CD14-positive monocyte (primary cell): ENCODE measurements at regions not wholly inside any gene's neighbourhood (a gene's known extent, or its start where the extent isn't known, plus 50 kb on each side); places are given as distances from the start of the nearest gene placed in this dataset.

ENCODE experiments used
- DNase-seq, 3 donors: peaks; one replicate each; pipeline ENCODE4 v3.0.0-alpha.2; 2011 to 2022
- H2AFZ ChIP-seq: 2 replicates; pipeline ENCODE4 v1.6.0; 2012; ENCODE audit warnings: mild to moderate bottlenecking, low read depth, low read length, inconsistent platforms; ENCODE audit not compliant: insufficient read depth, poor library complexity, severe bottlenecking
- H3K27ac ChIP-seq, 2 donors: 1 replicate in 1 of 2; 2 replicates in 1 of 2; pipeline ENCODE4 v1.5.1; 2012 to 2013; ENCODE audit warnings: low read length in 2 of 2, control low read depth in 1 of 2, inconsistent platforms in 1 of 2, low read depth in 1 of 2, mild to moderate bottlenecking in 1 of 2
- H3K27me3 ChIP-seq, 2 donors: one replicate each; pipeline versions ENCODE4 v1.6.0 to v1.6.1; 2011 to 2013; ENCODE audit warnings: low read length in 2 of 2; ENCODE audit not compliant: control insufficient read depth in 2 of 2, insufficient read depth in 2 of 2
- H3K36me3 ChIP-seq, 2 donors: replicated peaks in 1 of 2; 1 replicate in 1 of 2; 2 replicates in 1 of 2; pipeline versions ENCODE4 v1.5.1 to v1.6.1; 2012 to 2013; ENCODE audit warnings: low read length in 2 of 2, control low read depth in 1 of 2, inconsistent platforms in 1 of 2, mild to moderate bottlenecking in 1 of 2; ENCODE audit not compliant: insufficient read depth in 2 of 2, control insufficient read depth in 1 of 2
- H3K4me1 ChIP-seq, 2 donors: 1 replicate in 1 of 2; 2 replicates in 1 of 2; pipeline versions ENCODE4 v1.5.1 to v1.6.1; 2012 to 2013; ENCODE audit warnings: low read length in 2 of 2, control low read depth in 1 of 2, inconsistent platforms in 1 of 2, mild to moderate bottlenecking in 1 of 2, moderate library complexity in 1 of 2; ENCODE audit not compliant: insufficient read depth in 2 of 2, control insufficient read depth in 1 of 2
- H3K4me2 ChIP-seq: replicated peaks from 2 replicates; pipeline ENCODE3; 2012; ENCODE audit warnings: low read length, moderate library complexity, mild to moderate bottlenecking; ENCODE audit not compliant: poor library complexity, severe bottlenecking; ENCODE audit errors: extremely low read depth
- H3K4me3 ChIP-seq, 3 experiments: fragments of 200-600 bp in 1 of 3; sonication (generic) in 1 of 3; replicated peaks in 1 of 3; 1 replicate in 2 of 3; 2 replicates in 1 of 3; pipeline ENCODE4 v1.5.1; 2011 to 2013; ENCODE audit warnings: low read length in 3 of 3, mild to moderate bottlenecking in 3 of 3, control low read depth in 2 of 3, low read depth in 2 of 3, inconsistent platforms in 1 of 3, moderate library complexity in 1 of 3
- H3K79me2 ChIP-seq: 2 replicates; pipeline ENCODE4 v1.6.0; 2012; ENCODE audit warnings: mild to moderate bottlenecking, control low read depth, inconsistent platforms, low read length, moderate library complexity; ENCODE audit not compliant: insufficient read depth
- H3K9ac ChIP-seq: 2 replicates; pipeline ENCODE4 v1.6.0; 2017; ENCODE audit warnings: low read length, mild to moderate bottlenecking; ENCODE audit not compliant: insufficient read depth, poor library complexity, severe bottlenecking
- H3K9me3 ChIP-seq, 2 donors: replicated peaks in 1 of 2; 1 replicate in 1 of 2; 2 replicates in 1 of 2; pipeline versions ENCODE4 v1.5.1 to v1.6.1; 2012 to 2013; ENCODE audit warnings: low read length in 2 of 2, control low read depth in 1 of 2; ENCODE audit not compliant: control insufficient read depth in 1 of 2, insufficient read depth in 1 of 2
- H4K20me1 ChIP-seq: 2 replicates; pipeline ENCODE4 v1.6.0; 2012; ENCODE audit warnings: mild to moderate bottlenecking, low read length, control low read depth, moderate library complexity; ENCODE audit not compliant: insufficient read depth
- H3K27ac Mint-ChIP-seq, 7 donors: one replicate each; pipeline ENCODE4 v1.8.0; 2020; ENCODE audit warnings: mild to moderate bottlenecking in 7 of 7, mixed read lengths in 7 of 7, moderate library complexity in 6 of 7, inconsistent platforms in 2 of 7
- H3K27me3 Mint-ChIP-seq, 3 donors: one replicate each; pipeline ENCODE4 v1.8.0; 2021 to 2022; ENCODE audit warnings: low read depth in 3 of 3, mild to moderate bottlenecking in 3 of 3, mixed read lengths in 3 of 3, moderate library complexity in 3 of 3, inconsistent platforms in 1 of 3
- H3K36me3 Mint-ChIP-seq, 2 donors: one replicate each; pipeline ENCODE4 v1.8.0; 2020; ENCODE audit warnings: mixed read lengths in 2 of 2, inconsistent platforms in 1 of 2, mild to moderate bottlenecking in 1 of 2
- H3K4me1 Mint-ChIP-seq: one replicate; pipeline ENCODE4 v1.8.0; 2020; ENCODE audit warnings: mild to moderate bottlenecking, mixed read lengths
- H3K4me3 Mint-ChIP-seq, 2 donors: one replicate each; pipeline ENCODE4 v1.8.0; 2020; ENCODE audit warnings: mild to moderate bottlenecking in 2 of 2, mixed read lengths in 2 of 2, moderate library complexity in 1 of 2
- H3K9me3 Mint-ChIP-seq, 7 donors: one replicate each; pipeline ENCODE4 v1.8.0; 2020 to 2022; ENCODE audit warnings: mixed read lengths in 7 of 7, mild to moderate bottlenecking in 6 of 7, moderate library complexity in 6 of 7, inconsistent platforms in 2 of 7
- CTCF ChIP-seq: fragments of 200-600 bp; IDR thresholded peaks from one replicate; pipeline ENCODE4 v1.8.0; 2022; ENCODE audit warnings: antibody characterized with exemption, mild to moderate bottlenecking
- WGBS: methylation state at CpG from one replicate; pipeline ENCODE4 v1.1.5; 2013; ENCODE audit warnings: missing lambda C conversion rate; ENCODE audit not compliant: insufficient coverage; 5-methylcytosine and 5-hydroxymethylcytosine counted together
- intact Hi-C, 2 donors: fragments of 100-400 bp; cut with micrococcal nuclease; formaldehyde crosslinking; loops; one replicate each; pipeline versions ENCODE4 v1.15.0 to v1.15.1; 2023

GRCh38 chr4:83699358-83699757 lies 163.4 kb downstream of the GPAT3 start:
- no CpG with 5 or more reads among the region's 1 CpG for WGBS
- peaks cover 0 to 4% (median 2%) of the 10 kb centered on the region in 3 donors for H3K27me3 Mint-ChIP-seq

GRCh38 chr4:83692028-83692427 lies 156.1 kb downstream of the GPAT3 start:
- H3K36me3 Mint-ChIP-seq: no peaks in the 10 kb centered on the region
- Histone ChIP-seq H3K27ac (no peak overlapping the region), H3K9me3 (no peaks in the 10 kb centered on the region), H3K4me3 (no peak overlapping the region), H4K20me1 (no peaks in the 10 kb centered on the region), H3K27me3 (no peaks in the 10 kb centered on the region), H3K36me3 (no peaks in the 10 kb centered on the region), H3K79me2 (no peaks in the 10 kb centered on the region), H3K4me1 (no peaks in the 10 kb centered on the region), H2AFZ (no peak overlapping the region), H3K9ac (no peak overlapping the region), H3K4me2 (no peak overlapping the region)
- H3K4me3 Mint-ChIP-seq: no peak overlapping the region
- no peak for DNase-seq
- intact Hi-C loops: no loop called here
- H3K4me1 Mint-ChIP-seq: peaks cover 3% of the 10 kb centered on the region
- peaks cover 0 to 8% (median 0%) of the 10 kb centered on the region in 7 donors for H3K9me3 Mint-ChIP-seq
- TF ChIP-seq CTCF: no peak
- H3K27me3 Mint-ChIP-seq: peaks cover 4 to 12% (median 5%) of the 10 kb centered on the region in 3 donors
- no CpG with 5 or more reads among the region's 1 CpG for WGBS
- H3K27ac Mint-ChIP-seq: no peak overlapping the region

More at GRCh38 chr4:83699358-83699757, 163.4 kb downstream of the GPAT3 start:
- no peak overlapping the region for H2AFZ ChIP-seq
- no peak overlapping the region for H3K27ac ChIP-seq
- no peak overlapping the region for H3K27ac Mint-ChIP-seq
- intact Hi-C loops: no loop called here
- H3K36me3 Mint-ChIP-seq: no peaks in the 10 kb centered on the region
- no peaks in the 10 kb centered on the region for H3K4me1 ChIP-seq
- no peaks in the 10 kb centered on the region for H4K20me1 ChIP-seq
- H3K79me2 ChIP-seq: no peaks in the 10 kb centered on the region
- no peak overlapping the region for H3K4me2 ChIP-seq
- H3K4me3 Mint-ChIP-seq: no peak overlapping the region
- H3K4me3 ChIP-seq: no peak overlapping the region
- H3K9ac ChIP-seq: no peak overlapping the region
- peaks cover 13% of the 10 kb centered on the region in 2 donors for H3K9me3 ChIP-seq
- TF ChIP-seq CTCF: no peak
- DNase-seq: no peak
- no peaks in the 10 kb centered on the region for H3K4me1 Mint-ChIP-seq
- H3K9me3 Mint-ChIP-seq: peaks cover 5 to 25% (median 10%) of the 10 kb centered on the region in 7 donors
- no peaks in the 10 kb centered on the region for H3K27me3 ChIP-seq
- no peaks in the 10 kb centered on the region for H3K36me3 ChIP-seq
